ENCODE measurements at regions not wholly inside any gene's neighbourhood (a gene's known extent, or its start where the extent isn't known, plus 50 kb on each side); places are given as distances from the start of the nearest gene placed in this dataset.

DNA sequence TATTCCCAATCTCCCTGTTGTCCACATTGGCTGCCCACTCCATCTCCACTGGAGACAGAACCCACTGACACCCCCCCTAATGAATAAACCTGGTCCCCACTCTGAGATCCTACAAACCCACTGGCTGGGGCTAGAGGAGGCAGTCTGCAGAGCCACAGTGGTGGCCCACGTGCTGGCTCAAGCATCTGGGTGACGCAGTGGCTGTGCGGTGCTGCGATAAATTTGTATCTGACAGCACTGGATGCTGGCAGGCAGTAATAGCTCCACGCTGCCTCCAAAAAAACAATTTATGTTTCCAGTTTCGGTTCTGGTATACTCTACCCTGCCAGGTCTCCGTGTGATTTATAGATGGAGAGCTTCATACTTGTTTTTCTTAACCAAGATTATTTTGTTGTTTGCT, 87.1 kb upstream of the SYNDIG1 start:
- DNase-seq: no peak
- peaks cover 8% of the 10 kb centered on the region for H3K4me1 ChIP-seq (replicated peaks; ENCODE audit: insufficient read depth)
- no TSS peak for BruUV-seq (replicated peaks)
- H3K36me3 ChIP-seq (ENCODE audit: low read depth): no peaks in the 10 kb centered on the region
- no peaks in the 10 kb centered on the region for H3K27me3 ChIP-seq (ENCODE audit: insufficient read depth, low read depth)
- no peaks in the 10 kb centered on the region for H4K20me1 ChIP-seq (ENCODE audit: insufficient read depth)
- no peak overlapping the region for H3K27ac ChIP-seq
- intact Hi-C loops (cut with micrococcal nuclease; ENCODE audit: unreplicated experiment): loop anchor here (2.0 kb wide), 1 partner anchor 16 kb away; no protein-coding TSS in a partner anchor
- ChIA-PET CTCF (no interaction called here), POLR2A (ENCODE audit: unreplicated experiment) (interaction anchor here (0.6 kb wide), 1 partner anchor 285 kb away, joined by 25 read pairs; no protein-coding TSS in a partner anchor)
- no peak overlapping the region for H3K4me2 ChIP-seq
- H3K4me3 ChIP-seq: no peak overlapping the region
- no peak overlapping the region for H2AFZ ChIP-seq
- H3K9me2 ChIP-seq (ENCODE audit: insufficient read depth): no peaks in the 10 kb centered on the region
- H3F3A ChIP-seq (ENCODE audit: insufficient read depth, low read depth): no peaks in the 10 kb centered on the region
- H3K79me2 ChIP-seq (ENCODE audit: low read depth): no peaks in the 10 kb centered on the region
- H3K9me3 ChIP-seq (ENCODE audit: insufficient read depth, low read depth): no peaks in the 10 kb centered on the region
- TF ChIP-seq, protein P1, sequence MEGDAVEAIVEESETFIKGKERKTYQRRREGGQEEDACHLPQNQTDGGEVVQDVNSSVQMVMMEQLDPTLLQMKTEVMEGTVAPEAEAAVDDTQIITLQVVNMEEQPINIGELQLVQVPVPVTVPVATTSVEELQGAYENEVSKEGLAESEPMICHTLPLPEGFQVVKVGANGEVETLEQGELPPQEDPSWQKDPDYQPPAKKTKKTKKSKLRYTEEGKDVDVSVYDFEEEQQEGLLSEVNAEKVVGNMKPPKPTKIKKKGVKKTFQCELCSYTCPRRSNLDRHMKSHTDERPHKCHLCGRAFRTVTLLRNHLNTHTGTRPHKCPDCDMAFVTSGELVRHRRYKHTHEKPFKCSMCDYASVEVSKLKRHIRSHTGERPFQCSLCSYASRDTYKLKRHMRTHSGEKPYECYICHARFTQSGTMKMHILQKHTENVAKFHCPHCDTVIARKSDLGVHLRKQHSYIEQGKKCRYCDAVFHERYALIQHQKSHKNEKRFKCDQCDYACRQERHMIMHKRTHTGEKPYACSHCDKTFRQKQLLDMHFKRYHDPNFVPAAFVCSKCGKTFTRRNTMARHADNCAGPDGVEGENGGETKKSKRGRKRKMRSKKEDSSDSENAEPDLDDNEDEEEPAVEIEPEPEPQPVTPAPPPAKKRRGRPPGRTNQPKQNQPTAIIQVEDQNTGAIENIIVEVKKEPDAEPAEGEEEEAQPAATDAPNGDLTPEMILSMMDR (conservative IDR thresholded peaks at IDR 0.05): no peak
- TF ChIP-seq EZH2 (IDR thresholded peaks at IDR 0.05; ENCODE audit: low read depth): no peak

DNA sequence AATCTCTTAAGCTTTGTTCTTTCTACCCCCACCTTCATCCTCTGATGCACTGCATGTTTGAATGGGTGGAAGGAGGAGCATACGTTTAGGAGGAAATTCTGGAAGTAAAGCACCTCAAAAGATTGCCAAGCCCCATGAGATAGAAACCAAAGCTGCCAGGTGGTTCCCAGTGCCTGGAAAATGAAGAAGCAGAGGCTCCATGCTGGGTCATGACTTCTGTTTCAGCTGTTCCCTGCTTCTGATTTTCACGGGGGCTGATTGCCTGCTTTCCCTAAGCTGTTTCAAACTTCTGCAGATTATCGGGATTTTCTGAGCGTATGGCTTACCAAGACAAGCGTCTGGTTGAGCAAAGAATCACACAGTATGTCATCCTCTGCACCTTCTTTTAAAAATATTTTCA, 87.5 kb upstream of the SYNDIG1 start:
- Histone ChIP-seq H3K9me2 (ENCODE audit: insufficient read depth) (no peaks in the 10 kb centered on the region), H3K36me3 (ENCODE audit: low read depth) (no peaks in the 10 kb centered on the region), H3F3A (ENCODE audit: insufficient read depth, low read depth) (no peaks in the 10 kb centered on the region), H3K4me1 (replicated peaks; ENCODE audit: insufficient read depth) (peaks cover 8% of the 10 kb centered on the region), H3K4me2 (no peak overlapping the region), H3K79me2 (ENCODE audit: low read depth) (no peaks in the 10 kb centered on the region), H3K27ac (no peak overlapping the region), H3K9me3 (ENCODE audit: insufficient read depth, low read depth) (no peaks in the 10 kb centered on the region), H2AFZ (no peak overlapping the region), H3K4me3 (no peak overlapping the region), H4K20me1 (ENCODE audit: insufficient read depth) (no peaks in the 10 kb centered on the region), H3K27me3 (ENCODE audit: insufficient read depth, low read depth) (no peaks in the 10 kb centered on the region)
- BruUV-seq (replicated peaks): no TSS peak
- no peak for DNase-seq
- ChIA-PET CTCF (no interaction called here), POLR2A (ENCODE audit: unreplicated experiment) (interaction anchor here (0.6 kb wide), 1 partner anchor 286 kb away, joined by 25 read pairs; no protein-coding TSS in a partner anchor)
- intact Hi-C loops (cut with micrococcal nuclease; ENCODE audit: unreplicated experiment): loop anchor here (2.0 kb wide), 1 partner anchor 15 kb away; no protein-coding TSS in a partner anchor
- no peak for TF ChIP-seq EZH2 (IDR thresholded peaks at IDR 0.05; ENCODE audit: low read depth)
- TF ChIP-seq, protein P1 (conservative IDR thresholded peaks at IDR 0.05): no peak

DNA sequence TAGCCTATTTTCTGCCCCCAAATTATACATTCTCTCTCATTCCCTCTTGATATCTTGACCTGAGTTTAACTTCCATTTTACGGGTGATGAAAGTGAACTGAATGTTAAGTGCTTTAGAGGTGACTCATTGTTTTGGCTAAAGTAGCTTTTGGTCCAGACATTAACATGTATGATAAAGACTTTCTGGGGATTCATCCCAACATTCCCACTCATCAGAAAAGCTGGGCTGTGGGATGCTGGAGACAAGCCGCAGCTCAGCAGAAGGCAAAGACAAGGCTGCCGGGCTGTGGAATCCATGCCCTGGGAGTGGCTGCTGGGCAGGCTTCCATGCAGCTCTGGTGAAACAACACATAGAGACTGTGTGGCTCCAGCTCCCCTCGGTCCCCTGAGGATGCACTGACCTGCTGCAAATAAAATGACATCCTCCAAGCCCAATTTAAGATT, 89.9 kb upstream of the SYNDIG1 start:
- no TSS peak for BruUV-seq (replicated peaks)
- no peak overlapping the region for H3K4me3 ChIP-seq
- H3K27ac ChIP-seq: no peak overlapping the region
- H4K20me1 ChIP-seq (ENCODE audit: insufficient read depth): no peaks in the 10 kb centered on the region
- TF ChIP-seq, protein P1 (conservative IDR thresholded peaks at IDR 0.05): no peak
- no peak for TF ChIP-seq EZH2 (IDR thresholded peaks at IDR 0.05; ENCODE audit: low read depth)
- peak overlapping the region; percentile 46 for H2AFZ ChIP-seq
- no peaks in the 10 kb centered on the region for H3K79me2 ChIP-seq (ENCODE audit: low read depth)
- no peaks in the 10 kb centered on the region for H3K27me3 ChIP-seq (ENCODE audit: insufficient read depth, low read depth)
- POLR2A ChIA-PET (ENCODE audit: unreplicated experiment): no interaction called here
- no peaks in the 10 kb centered on the region for H3F3A ChIP-seq (ENCODE audit: insufficient read depth, low read depth)
- H3K9me3 ChIP-seq (ENCODE audit: insufficient read depth, low read depth): no peaks in the 10 kb centered on the region
- peaks cover 8% of the 10 kb centered on the region for H3K4me1 ChIP-seq (replicated peaks; ENCODE audit: insufficient read depth)
- no peak for DNase-seq
- no peaks in the 10 kb centered on the region for H3K36me3 ChIP-seq (ENCODE audit: low read depth)
- CTCF ChIA-PET: interaction anchor here (0.7 kb wide), 1 partner anchor 227 kb away, joined by 4 read pairs; no protein-coding TSS in a partner anchor
- H3K4me2 ChIP-seq: peak overlapping the region; percentile 29
- intact Hi-C loops (cut with micrococcal nuclease; ENCODE audit: unreplicated experiment): no loop called here
- H3K9me2 ChIP-seq (ENCODE audit: insufficient read depth): no peaks in the 10 kb centered on the region
